Mesendoderm (in vitro differentiated cells): ENCODE measurements at regions not wholly inside any gene's neighbourhood (a gene's known extent, or its start where the extent isn't known, plus 50 kb on each side); places are given as distances from the start of the nearest gene placed in this dataset.

Experiments used
- DNase-seq: peaks from one replicate; pipeline ENCODE4 v3.0.0; 2013
- H2AK5ac ChIP-seq: 2 replicates; pipeline ENCODE4 v1.6.1; 2013; ENCODE audit warnings: low read length, inconsistent platforms
- H2BK120ac ChIP-seq: 2 replicates; pipeline ENCODE4 v1.6.1; 2013; ENCODE audit warnings: low read depth, mild to moderate bottlenecking, low read length, moderate library complexity, mixed read lengths
- H2BK15ac ChIP-seq: replicated peaks from 2 replicates; pipeline ENCODE4 v1.6.1; 2013; ENCODE audit warnings: low read depth, mild to moderate bottlenecking, moderate library complexity
- H2BK5ac ChIP-seq: 2 replicates; pipeline ENCODE4 v1.6.1; 2013; ENCODE audit warnings: low read length, inconsistent platforms
- H3K18ac ChIP-seq: 2 replicates; pipeline ENCODE4 v1.6.1; 2013; ENCODE audit warnings: mild to moderate bottlenecking, low read length, mixed read lengths
- H3K23ac ChIP-seq: one replicate; pipeline ENCODE4 v1.6.1; 2013; ENCODE audit warnings: low read length
- H3K27ac ChIP-seq: 2 replicates; pipeline ENCODE4 v1.5.1; 2013; ENCODE audit warnings: low read depth, mild to moderate bottlenecking, inconsistent platforms, low read length, moderate library complexity
- H3K27me3 ChIP-seq: 2 replicates; pipeline ENCODE4 v1.6.1; 2013; ENCODE audit warnings: low read length, control low read depth, mild to moderate bottlenecking, inconsistent platforms; ENCODE audit not compliant: insufficient read depth, poor library complexity
- H3K36me3 ChIP-seq: 2 replicates; pipeline ENCODE4 v1.6.1; 2013; ENCODE audit warnings: low read length, inconsistent platforms; ENCODE audit not compliant: control insufficient read depth, insufficient read depth
- H3K4ac ChIP-seq: one replicate; pipeline ENCODE4 v1.6.1; 2013; ENCODE audit warnings: low read depth, mild to moderate bottlenecking, low read length, moderate library complexity
- H3K4me1 ChIP-seq: 2 replicates; pipeline ENCODE4 v1.6.1; 2013; ENCODE audit warnings: low read depth, low read length, inconsistent platforms; ENCODE audit not compliant: control insufficient read depth
- H3K4me2 ChIP-seq: 2 replicates; pipeline ENCODE4 v1.6.1; 2013; ENCODE audit warnings: low read length
- H3K4me3 ChIP-seq: 2 replicates; pipeline ENCODE4 v1.5.1; 2013; ENCODE audit warnings: mild to moderate bottlenecking, low read length
- H3K56ac ChIP-seq: one replicate; pipeline ENCODE4 v1.6.1; 2013; ENCODE audit warnings: low read length
- H3K79me1 ChIP-seq: 2 replicates; pipeline ENCODE4 v1.6.1; 2013; ENCODE audit warnings: low read length, inconsistent platforms
- H3K79me2 ChIP-seq: 2 replicates; pipeline ENCODE4 v1.6.1; 2013; ENCODE audit warnings: mild to moderate bottlenecking, low read length; ENCODE audit not compliant: control insufficient read depth, insufficient read depth
- H3K9ac ChIP-seq: 2 replicates; pipeline ENCODE4 v1.6.1; 2013; ENCODE audit warnings: low read length, inconsistent platforms
- H4K5ac ChIP-seq: one replicate; pipeline ENCODE4 v1.6.1; 2013; ENCODE audit warnings: low read length
- H4K8ac ChIP-seq: one replicate; pipeline ENCODE4 v1.6.1; 2013; ENCODE audit warnings: low read depth, mild to moderate bottlenecking, control low read depth, low read length, moderate library complexity
- WGBS: extraction: QIAGEN DNeasy Blood & Tissue Kit; methylation state at CpG from one replicate; pipeline ENCODE4 v1.1.7; 2013; ENCODE audit warnings: low lambda C conversion rate, missing lambda C conversion rate; ENCODE audit not compliant: insufficient coverage; ENCODE audit errors: extremely low coverage; 5-methylcytosine and 5-hydroxymethylcytosine counted together

- no peak overlapping the region for H4K5ac ChIP-seq
- H2AK5ac ChIP-seq, result no peak overlapping the region
- H3K56ac ChIP-seq, result no peak overlapping the region
- H3K23ac ChIP-seq, result no peak overlapping the region
- H2BK120ac ChIP-seq, result no peak overlapping the region
- no peaks in the 10 kb centered on the region for H3K79me2 ChIP-seq
- H3K18ac ChIP-seq, result no peak overlapping the region
- H3K4me1 ChIP-seq, result no peaks in the 10 kb centered on the region
- H3K27me3 ChIP-seq, result no peaks in the 10 kb centered on the region
- H3K79me1 ChIP-seq, result no peaks in the 10 kb centered on the region
- WGBS, result no CpG with 5 or more reads among the region's 2 CpGs
- no peak overlapping the region for H3K4me2 ChIP-seq
- no peak overlapping the region for H3K9ac ChIP-seq
- H3K36me3 ChIP-seq, result no peaks in the 10 kb centered on the region
- no peak overlapping the region for H3K4me3 ChIP-seq
- no peak overlapping the region for H3K4ac ChIP-seq
- no peak overlapping the region for H2BK15ac ChIP-seq
- no peak overlapping the region for H3K27ac ChIP-seq
- no peak overlapping the region for H4K8ac ChIP-seq
- H2BK5ac ChIP-seq, result no peak overlapping the region
- DNase-seq, result no peak
These were observed 403.1 kb upstream of the ID4 start for GRCh38 chr6:19434065-19434464.

GRCh38 chr6:19435755-19436154, 401.4 kb upstream of the ID4 start:
- Histone ChIP-seq H2BK5ac (no peak overlapping the region), H3K79me2 (no peaks in the 10 kb centered on the region), H3K4me3 (no peak overlapping the region), H2BK15ac (no peak overlapping the region), H3K36me3 (no peaks in the 10 kb centered on the region), H3K4me1 (no peaks in the 10 kb centered on the region), H3K9ac (no peak overlapping the region), H3K56ac (no peak overlapping the region), H4K8ac (no peak overlapping the region), H2AK5ac (no peak overlapping the region), H3K27me3 (no peaks in the 10 kb centered on the region), H3K18ac (no peak overlapping the region), H4K5ac (no peak overlapping the region), H2BK120ac (no peak overlapping the region), H3K23ac (no peak overlapping the region), H3K27ac (no peak overlapping the region), H3K79me1 (no peaks in the 10 kb centered on the region), H3K4ac (no peak overlapping the region), H3K4me2 (no peak overlapping the region)
- WGBS, result no CpG with 5 or more reads among the region's 3 CpGs
- DNase-seq, result no peak

GRCh38 chr6:19438566-19439353, 398.4 kb upstream of the ID4 start:
- no CpG with 5 or more reads among the region's 8 CpGs for WGBS
- no peak for DNase-seq
- H2BK120ac ChIP-seq, result no peak overlapping the region

GRCh38 chr6:19440531-19440930, 396.6 kb upstream of the ID4 start:
- no CpG with 5 or more reads among the region's 3 CpGs for WGBS
- DNase-seq, result no peak
- no peak overlapping the region for H3K27ac ChIP-seq
- no peak overlapping the region for H3K4me2 ChIP-seq
- H4K5ac ChIP-seq, result no peak overlapping the region
- H3K56ac ChIP-seq, result no peak overlapping the region
- no peak overlapping the region for H3K9ac ChIP-seq
- no peak overlapping the region for H3K4ac ChIP-seq
- H3K18ac ChIP-seq, result no peak overlapping the region
- no peaks in the 10 kb centered on the region for H3K27me3 ChIP-seq
- no peak overlapping the region for H2BK120ac ChIP-seq
- no peak overlapping the region for H3K4me3 ChIP-seq
- H2AK5ac ChIP-seq, result no peak overlapping the region
- H2BK5ac ChIP-seq, result no peak overlapping the region
- no peak overlapping the region for H4K8ac ChIP-seq
- H2BK15ac ChIP-seq, result no peak overlapping the region
- H3K4me1 ChIP-seq, result no peaks in the 10 kb centered on the region
- H3K79me1 ChIP-seq, result no peaks in the 10 kb centered on the region
- no peaks in the 10 kb centered on the region for H3K36me3 ChIP-seq
- no peaks in the 10 kb centered on the region for H3K79me2 ChIP-seq
- H3K23ac ChIP-seq, result no peak overlapping the region

More at GRCh38 chr6:19438566-19439353, 398.4 kb upstream of the ID4 start:
- Histone ChIP-seq H3K9ac (no peak overlapping the region), H3K79me1 (no peaks in the 10 kb centered on the region), H2AK5ac (no peak overlapping the region), H4K5ac (no peak overlapping the region), H2BK15ac (no peak overlapping the region), H3K4me1 (no peaks in the 10 kb centered on the region), H3K4me3 (no peak overlapping the region), H3K27me3 (no peaks in the 10 kb centered on the region), H3K36me3 (no peaks in the 10 kb centered on the region), H3K4me2 (no peak overlapping the region), H3K27ac (no peak overlapping the region), H3K4ac (no peak overlapping the region), H3K18ac (no peak overlapping the region), H3K79me2 (no peaks in the 10 kb centered on the region), H2BK5ac (no peak overlapping the region), H3K56ac (no peak overlapping the region), H4K8ac (no peak overlapping the region), H3K23ac (no peak overlapping the region)

- no peaks in the 10 kb centered on the region for H3K36me3 ChIP-seq
- H2BK15ac ChIP-seq, result no peak overlapping the region
- H3K27ac ChIP-seq, result no peak overlapping the region
- no peak for DNase-seq
- H3K79me1 ChIP-seq, result no peaks in the 10 kb centered on the region
- H2AK5ac ChIP-seq, result no peak overlapping the region
- H3K4me3 ChIP-seq, result no peak overlapping the region
- no peak overlapping the region for H3K4me2 ChIP-seq
- H3K18ac ChIP-seq, result no peak overlapping the region
- H3K9ac ChIP-seq, result no peak overlapping the region
- no peaks in the 10 kb centered on the region for H3K27me3 ChIP-seq
- H2BK120ac ChIP-seq, result no peak overlapping the region
- no peak overlapping the region for H3K56ac ChIP-seq
- WGBS, result no CpG with 5 or more reads among the region's 3 CpGs
- H3K4me1 ChIP-seq, result no peaks in the 10 kb centered on the region
- no peak overlapping the region for H4K8ac ChIP-seq
- H4K5ac ChIP-seq, result no peak overlapping the region
- H3K4ac ChIP-seq, result no peak overlapping the region
- no peaks in the 10 kb centered on the region for H3K79me2 ChIP-seq
- no peak overlapping the region for H3K23ac ChIP-seq
- no peak overlapping the region for H2BK5ac ChIP-seq
These were observed 393.8 kb upstream of the ID4 start for GRCh38 chr6:19443411-19443810.

- H3K23ac ChIP-seq, result no peak overlapping the region
- no peak overlapping the region for H4K5ac ChIP-seq
- H2BK15ac ChIP-seq, result no peak overlapping the region
- no peak overlapping the region for H3K4me3 ChIP-seq
- H3K9ac ChIP-seq, result no peak overlapping the region
- no peak overlapping the region for H4K8ac ChIP-seq
- H2BK120ac ChIP-seq, result no peak overlapping the region
- no peaks in the 10 kb centered on the region for H3K4me1 ChIP-seq
- H2AK5ac ChIP-seq, result no peak overlapping the region
- no peak overlapping the region for H3K18ac ChIP-seq
- H3K36me3 ChIP-seq, result no peaks in the 10 kb centered on the region
- H3K79me2 ChIP-seq, result no peaks in the 10 kb centered on the region
- no peaks in the 10 kb centered on the region for H3K27me3 ChIP-seq
- H2BK5ac ChIP-seq, result no peak overlapping the region
- no peak overlapping the region for H3K27ac ChIP-seq
- no peak overlapping the region for H3K4me2 ChIP-seq
- WGBS, result 100% methylated on average over 1 of the region's 4 CpGs
- no peak overlapping the region for H3K4ac ChIP-seq
- H3K56ac ChIP-seq, result no peak overlapping the region
- DNase-seq, result no peak
- H3K79me1 ChIP-seq, result no peaks in the 10 kb centered on the region
These were observed 393.1 kb upstream of the ID4 start for GRCh38 chr6:19444041-19444440.
